ENCODE measurements at regions not wholly inside any gene's neighbourhood (a gene's known extent, or its start where the extent isn't known, plus 50 kb on each side); places are given as distances from the start of the nearest gene placed in this dataset.
"Not testable (repeated sequence)": the region's sequence is repeated elsewhere in the genome, so short reads cannot be mapped to it uniquely, and the experiment has no call there.

- no peak for DNase-seq (ENCODE audit: extremely low read depth in 1 of 2, low read depth in 1 of 2)
Measured at GRCh38 chr6:85236636-85237035, 213.2 kb upstream of the NT5E start.

GRCh38 chr6:85227345-85227744 lies 222.5 kb upstream of the NT5E start:
- not testable (repeated sequence) for DNase-seq (ENCODE audit: extremely low read depth in 1 of 2, low read depth in 1 of 2)

- DNase-seq (ENCODE audit: extremely low read depth in 1 of 2, low read depth in 1 of 2): not testable (repeated sequence)
Measured at GRCh38 chr6:85212794-85213193, 237.1 kb upstream of the NT5E start.

- no peak for DNase-seq (ENCODE audit: extremely low read depth in 1 of 2, low read depth in 1 of 2)
Measured at GRCh38 chr6:85195243-85195642, 254.6 kb upstream of the NT5E start.

- DNase-seq (ENCODE audit: extremely low read depth in 1 of 2, low read depth in 1 of 2): no peak
Measured at GRCh38 chr6:85193339-85193738, 256.5 kb upstream of the NT5E start.

- DNase-seq (ENCODE audit: extremely low read depth in 1 of 2, low read depth in 1 of 2): no peak
Measured at GRCh38 chr6:85192596-85192995, 257.3 kb upstream of the NT5E start.

GRCh38 chr6:85192186-85192585 lies 257.7 kb upstream of the NT5E start:
- DNase-seq (ENCODE audit: extremely low read depth in 1 of 2, low read depth in 1 of 2): no peak

GRCh38 chr6:85191656-85192055 lies 258.2 kb upstream of the NT5E start:
- no peak for DNase-seq (ENCODE audit: extremely low read depth in 1 of 2, low read depth in 1 of 2)

GRCh38 chr6:85186546-85187175 lies 263.2 kb upstream of the NT5E start:
- DNase-seq (ENCODE audit: extremely low read depth in 1 of 2, low read depth in 1 of 2): no peak

- no peak for DNase-seq (ENCODE audit: extremely low read depth in 1 of 2, low read depth in 1 of 2)
Measured at GRCh38 chr6:85185977-85186376, 263.9 kb upstream of the NT5E start.

GRCh38 chr6:85183841-85184240 lies 266.0 kb upstream of the NT5E start:
- DNase-seq (ENCODE audit: extremely low read depth in 1 of 2, low read depth in 1 of 2): no peak

- DNase-seq (ENCODE audit: extremely low read depth in 1 of 2, low read depth in 1 of 2): no peak
Measured at GRCh38 chr6:85172705-85173104, 277.2 kb upstream of the NT5E start.

GRCh38 chr6:85172161-85172560 lies 277.7 kb upstream of the NT5E start:
- no peak for DNase-seq (ENCODE audit: extremely low read depth in 1 of 2, low read depth in 1 of 2)

- DNase-seq (ENCODE audit: extremely low read depth in 1 of 2, low read depth in 1 of 2): no peak
Measured at GRCh38 chr6:85169189-85169588, 280.7 kb upstream of the NT5E start.

- DNase-seq (ENCODE audit: extremely low read depth in 1 of 2, low read depth in 1 of 2): no peak
Measured at GRCh38 chr6:85168146-85168545, 281.7 kb upstream of the NT5E start.

- no peak for DNase-seq (ENCODE audit: extremely low read depth in 1 of 2, low read depth in 1 of 2)
Measured at GRCh38 chr6:85166114-85166741, 283.7 kb upstream of the NT5E start.

- no peak for DNase-seq (ENCODE audit: extremely low read depth in 1 of 2, low read depth in 1 of 2)
Measured at GRCh38 chr6:85163156-85164080, 286.5 kb upstream of the NT5E start.

GRCh38 chr6:85157311-85157710 lies 292.6 kb upstream of the NT5E start:
- no peak for DNase-seq (ENCODE audit: extremely low read depth in 1 of 2, low read depth in 1 of 2)

GRCh38 chr6:85143676-85144075 lies 306.2 kb upstream of the NT5E start:
- DNase-seq (ENCODE audit: extremely low read depth in 1 of 2, low read depth in 1 of 2): no peak

- no peak for DNase-seq (ENCODE audit: extremely low read depth in 1 of 2, low read depth in 1 of 2)
Measured at GRCh38 chr6:85137865-85138264, 312.0 kb upstream of the NT5E start.

- DNase-seq (ENCODE audit: extremely low read depth in 1 of 2, low read depth in 1 of 2): no peak
Measured at GRCh38 chr6:85136310-85136709, 313.6 kb upstream of the NT5E start.
